Hepatocyte (in vitro differentiated cells): ENCODE measurements at regions not wholly inside any gene's neighbourhood (a gene's known extent, or its start where the extent isn't known, plus 50 kb on each side); places are given as distances from the start of the nearest gene placed in this dataset.

Experiments
- EZH2 ChIP-seq: fragments of 200-600 bp; sonication (generic); IDR thresholded peaks from 2 replicates; pipeline ENCODE4 v1.6.1; 2016; ENCODE audit warnings: antibody characterized with exemption, mild to moderate bottlenecking, borderline replicate concordance
- EZH2phosphoT487 ChIP-seq: fragments of 200-600 bp; sonication (generic); IDR thresholded peaks from one replicate; pipeline ENCODE4 v1.6.1; 2018; ENCODE audit warnings: antibody characterized with exemption, mild to moderate bottlenecking, low read depth, moderate library complexity; ENCODE audit not compliant: unreplicated experiment, severe bottlenecking
- TF ChIP-seq, protein P1 (sequence below): fragments of 200-600 bp; sonication (generic); IDR thresholded peaks from 2 replicates; pipeline ENCODE4 v1.5.1; 2016; ENCODE audit warnings: antibody characterized with exemption, mild to moderate bottlenecking; ENCODE audit not compliant: poor library complexity

DNA sequence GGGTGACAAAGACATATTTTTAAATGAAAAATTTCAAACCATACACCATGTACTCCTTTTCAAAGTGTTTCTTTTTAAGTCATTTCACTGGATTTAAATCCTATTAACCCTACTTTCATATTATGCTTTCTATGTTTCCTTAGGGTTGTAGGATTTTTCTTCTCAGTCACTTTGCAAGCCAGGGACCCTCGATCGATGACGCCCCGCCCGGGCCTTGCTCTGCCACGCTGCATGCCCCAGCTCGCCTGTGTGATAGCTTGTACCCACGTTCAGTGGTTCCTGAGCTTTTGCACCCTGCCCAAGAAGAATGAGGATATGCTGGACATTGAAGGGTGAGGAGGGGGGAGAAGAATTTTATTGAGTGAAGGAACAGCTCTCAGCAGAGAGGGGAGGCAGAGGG lies 568.0 kb downstream of the TRIB2 start:
- TF ChIP-seq, protein P1, sequence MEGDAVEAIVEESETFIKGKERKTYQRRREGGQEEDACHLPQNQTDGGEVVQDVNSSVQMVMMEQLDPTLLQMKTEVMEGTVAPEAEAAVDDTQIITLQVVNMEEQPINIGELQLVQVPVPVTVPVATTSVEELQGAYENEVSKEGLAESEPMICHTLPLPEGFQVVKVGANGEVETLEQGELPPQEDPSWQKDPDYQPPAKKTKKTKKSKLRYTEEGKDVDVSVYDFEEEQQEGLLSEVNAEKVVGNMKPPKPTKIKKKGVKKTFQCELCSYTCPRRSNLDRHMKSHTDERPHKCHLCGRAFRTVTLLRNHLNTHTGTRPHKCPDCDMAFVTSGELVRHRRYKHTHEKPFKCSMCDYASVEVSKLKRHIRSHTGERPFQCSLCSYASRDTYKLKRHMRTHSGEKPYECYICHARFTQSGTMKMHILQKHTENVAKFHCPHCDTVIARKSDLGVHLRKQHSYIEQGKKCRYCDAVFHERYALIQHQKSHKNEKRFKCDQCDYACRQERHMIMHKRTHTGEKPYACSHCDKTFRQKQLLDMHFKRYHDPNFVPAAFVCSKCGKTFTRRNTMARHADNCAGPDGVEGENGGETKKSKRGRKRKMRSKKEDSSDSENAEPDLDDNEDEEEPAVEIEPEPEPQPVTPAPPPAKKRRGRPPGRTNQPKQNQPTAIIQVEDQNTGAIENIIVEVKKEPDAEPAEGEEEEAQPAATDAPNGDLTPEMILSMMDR = no peak
- TF ChIP-seq EZH2 = no peak
- TF ChIP-seq EZH2phosphoT487 = no peak
